ENCODE measurements at regions not wholly inside any gene's neighbourhood (a gene's known extent, or its start where the extent isn't known, plus 50 kb on each side); places are given as distances from the start of the nearest gene placed in this dataset.

DNA sequence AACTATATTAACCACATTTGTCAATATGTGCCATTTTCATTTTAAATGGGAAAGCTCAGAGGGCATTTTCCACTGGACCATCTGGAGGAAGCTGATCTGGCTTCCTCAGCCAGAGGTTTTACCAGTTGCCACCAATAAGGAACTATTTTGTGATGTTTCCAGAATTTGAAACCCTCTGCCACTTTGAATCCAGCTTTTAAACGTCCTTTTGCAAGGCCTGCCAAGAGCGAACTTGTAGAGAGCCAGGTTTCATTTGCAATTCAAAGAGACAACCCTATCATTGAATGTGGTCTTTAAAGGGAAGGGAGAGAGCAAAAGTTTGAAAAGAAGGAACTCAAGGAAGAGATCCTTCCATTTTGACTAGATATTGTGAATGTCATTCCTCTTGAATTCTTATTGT is 123.3 kb upstream of the CHL1 start:
- Histone ChIP-seq H3K4me3 (ENCODE audit: low read depth, low read length) (no peak overlapping the region), H3K27me3 (ENCODE audit: insufficient read depth, low read depth, severe bottlenecking) (no peaks in the 10 kb centered on the region), H3K27ac (no peak overlapping the region), H3K9me3 (ENCODE audit: severe bottlenecking) (no peaks in the 10 kb centered on the region), H3K36me3 (no peaks in the 10 kb centered on the region)
- DNase-seq, result no peak
- no peak for TF ChIP-seq CTCF (IDR thresholded peaks at IDR 0.05; ENCODE audit: low read depth, low read length)

GRCh38 chr3:74676-75243 is 121.8 kb upstream of the CHL1 start:
- Histone ChIP-seq H3K9me3 (ENCODE audit: severe bottlenecking) (no peaks in the 10 kb centered on the region), H3K27me3 (ENCODE audit: insufficient read depth, low read depth, severe bottlenecking) (no peaks in the 10 kb centered on the region), H3K36me3 (no peaks in the 10 kb centered on the region), H3K4me3 (ENCODE audit: low read depth, low read length) (no peak overlapping the region), H3K27ac (no peak overlapping the region)
- TF ChIP-seq CTCF (IDR thresholded peaks at IDR 0.05; ENCODE audit: low read depth, low read length), result no peak
- DNase-seq, result no peak

GRCh38 chr3:75260-75659 is 121.3 kb upstream of the CHL1 start:
- DNase-seq, result no peak
- H3K27me3 ChIP-seq (ENCODE audit: insufficient read depth, low read depth, severe bottlenecking), result no peaks in the 10 kb centered on the region
- H3K36me3 ChIP-seq, result no peaks in the 10 kb centered on the region
- TF ChIP-seq CTCF (IDR thresholded peaks at IDR 0.05; ENCODE audit: low read depth, low read length), result no peak
- no peak overlapping the region for H3K27ac ChIP-seq
- H3K4me3 ChIP-seq (ENCODE audit: low read depth, low read length), result no peak overlapping the region
- no peaks in the 10 kb centered on the region for H3K9me3 ChIP-seq (ENCODE audit: severe bottlenecking)

- Histone ChIP-seq H3K36me3 (no peaks in the 10 kb centered on the region), H3K27me3 (ENCODE audit: insufficient read depth, low read depth, severe bottlenecking) (no peaks in the 10 kb centered on the region), H3K27ac (no peak overlapping the region), H3K4me3 (ENCODE audit: low read depth, low read length) (no peak overlapping the region), H3K9me3 (ENCODE audit: severe bottlenecking) (no peaks in the 10 kb centered on the region)
- DNase-seq, result no peak
- TF ChIP-seq CTCF (IDR thresholded peaks at IDR 0.05; ENCODE audit: low read depth, low read length), result no peak
Measured at GRCh38 chr3:79542-79941, 117.0 kb upstream of the CHL1 start.

DNA sequence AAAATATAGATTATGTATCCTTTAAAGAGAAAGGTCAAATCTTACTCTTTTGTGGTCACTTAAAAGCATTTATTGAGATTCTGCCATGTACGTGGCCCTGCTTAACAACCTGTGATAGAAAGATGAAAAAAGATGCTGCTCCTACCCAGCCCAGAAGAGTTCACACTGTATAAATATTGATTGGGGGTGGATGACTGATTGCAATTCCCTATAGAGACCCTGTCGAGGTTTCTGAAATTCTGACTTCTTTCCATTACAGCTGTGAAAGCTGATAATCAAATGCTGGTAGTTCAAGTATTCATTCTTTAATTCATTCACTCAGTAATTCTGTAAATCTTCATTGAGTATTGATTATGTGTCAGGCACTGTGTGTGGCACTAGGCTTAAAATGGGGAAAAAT is 114.1 kb upstream of the CHL1 start:
- Histone ChIP-seq H3K27me3 (ENCODE audit: insufficient read depth, low read depth, severe bottlenecking) (no peaks in the 10 kb centered on the region), H3K9me3 (ENCODE audit: severe bottlenecking) (no peaks in the 10 kb centered on the region), H3K27ac (no peak overlapping the region), H3K4me3 (ENCODE audit: low read depth, low read length) (no peak overlapping the region), H3K36me3 (no peaks in the 10 kb centered on the region)
- no peak for TF ChIP-seq CTCF (IDR thresholded peaks at IDR 0.05; ENCODE audit: low read depth, low read length)
- no peak for DNase-seq

DNA sequence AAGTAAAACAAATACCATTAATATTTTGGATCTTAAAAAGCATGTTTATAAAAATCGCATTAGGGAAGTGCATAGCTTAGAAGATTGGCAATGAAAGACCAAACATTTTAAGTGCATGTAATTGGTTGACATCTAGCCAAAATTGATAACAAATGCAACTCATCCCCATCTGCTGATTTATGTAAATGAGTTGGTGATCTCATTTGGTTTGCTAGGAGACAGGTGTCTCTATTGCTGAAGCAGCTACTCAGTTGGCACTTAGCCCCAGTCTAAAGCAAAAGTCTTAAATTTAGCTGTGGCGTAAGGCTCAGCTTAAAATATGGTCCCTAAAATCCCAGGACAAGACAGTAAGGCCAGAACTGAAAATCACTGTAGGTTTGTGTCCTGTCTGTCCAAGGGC is 113.5 kb upstream of the CHL1 start:
- no peak overlapping the region for H3K4me3 ChIP-seq (ENCODE audit: low read depth, low read length)

More for the DNA sequence above, 113.5 kb upstream of the CHL1 start:
- no peak for DNase-seq
- H3K27ac ChIP-seq, result no peak overlapping the region
- no peaks in the 10 kb centered on the region for H3K9me3 ChIP-seq (ENCODE audit: severe bottlenecking)
- no peak for TF ChIP-seq CTCF (IDR thresholded peaks at IDR 0.05; ENCODE audit: low read depth, low read length)
- no peaks in the 10 kb centered on the region for H3K36me3 ChIP-seq
- no peaks in the 10 kb centered on the region for H3K27me3 ChIP-seq (ENCODE audit: insufficient read depth, low read depth, severe bottlenecking)

Measured in WERI-Rb-1 (cell line).